A673 (cell line): ENCODE measurements at regions not wholly inside any gene's neighbourhood (a gene's known extent, or its start where the extent isn't known, plus 50 kb on each side); places are given as distances from the start of the nearest gene placed in this dataset.

Experiments used
- BruUV-seq: library from RNA; stranded (reverse); fragments of 400-500 nt; replicated peaks from 2 replicates; lab custom pipeline; 2021; lab: Mats Ljungman, UMichigan
- CTCF ChIA-PET: fragments of 300-600 bp; sonication (Branson Sonifier 250); formaldehyde crosslinking; loops from one replicate; lab custom pipeline; 2022; ENCODE audit warnings: antibody characterized with exemption; lab: Charles Lee
- POLR2A ChIA-PET: fragments of 300-600 bp; sonication (Branson Sonifier 250); formaldehyde crosslinking; loops from one replicate; lab custom pipeline; 2022; ENCODE audit warnings: antibody characterized with exemption; ENCODE audit not compliant: low non-redundant PET; lab: Charles Lee
- DNase-seq: peaks from one replicate; pipeline ENCODE4 v3.0.0-alpha.2; 2015; ENCODE audit warnings: low spot score
- H3K27ac ChIP-seq: fragments of 200-600 bp; sonication (generic); 2 replicates; pipeline ENCODE4 v1.5.1; 2016; ENCODE audit warnings: mixed run types, low read depth, mild to moderate bottlenecking, mixed read lengths, antibody characterized with exemption, low read length; ENCODE audit not compliant: poor library complexity, severe bottlenecking
- H3K27me3 ChIP-seq: fragments of 200-600 bp; sonication (generic); replicated peaks from 2 replicates; pipeline ENCODE4 v1.6.1; 2017; ENCODE audit warnings: mixed run types, low read depth, mild to moderate bottlenecking, mixed read lengths, antibody characterized with exemption, low read length; ENCODE audit not compliant: insufficient read depth, poor library complexity
- H3K36me3 ChIP-seq: fragments of 200-600 bp; sonication (generic); 2 replicates; pipeline ENCODE4 v1.6.1; 2016; ENCODE audit warnings: mixed run types, mild to moderate bottlenecking, mixed read lengths, antibody characterized with exemption, low read length; ENCODE audit not compliant: insufficient read depth, poor library complexity, severe bottlenecking
- H3K4me1 ChIP-seq: fragments of 200-600 bp; sonication (generic); 2 replicates; pipeline ENCODE4 v1.6.1; 2017; ENCODE audit warnings: mixed run types, mild to moderate bottlenecking, mixed read lengths, antibody characterized with exemption, low read length; ENCODE audit not compliant: insufficient read depth, poor library complexity, severe bottlenecking
- H3K4me3 ChIP-seq: fragments of 200-600 bp; sonication (generic); 2 replicates; pipeline ENCODE4 v1.5.1; 2016; ENCODE audit warnings: low read depth, mixed run types, mild to moderate bottlenecking, mixed read lengths, low read length; ENCODE audit not compliant: poor library complexity, severe bottlenecking
- H3K9me3 ChIP-seq: fragments of 200-600 bp; sonication (generic); 2 replicates; pipeline ENCODE4 v1.6.1; 2016; ENCODE audit warnings: mixed run types, low read depth, mild to moderate bottlenecking, mixed read lengths, antibody characterized with exemption, low read length; ENCODE audit not compliant: poor library complexity, severe bottlenecking
- EZH2 ChIP-seq: fragments of 200-600 bp; sonication (generic); IDR thresholded peaks from 2 replicates; pipeline ENCODE4 v1.6.1; 2017; ENCODE audit warnings: borderline replicate concordance, low read depth, mild to moderate bottlenecking, mixed read lengths, antibody characterized with exemption, low read length; ENCODE audit not compliant: poor library complexity, severe bottlenecking
- intact Hi-C: fragments of 100-400 bp; cut with micrococcal nuclease; formaldehyde crosslinking; loops from one replicate; pipeline ENCODE4 v1.10.0; 2022; ENCODE audit not compliant: unreplicated experiment
- TF ChIP-seq, protein P1 (sequence below): fragments of 300-800, 200-600 bp; sonication (generic); conservative IDR thresholded peaks from 2 replicates; pipeline ENCODE4 v1.5.1; 2017; ENCODE audit warnings: low read depth, mild to moderate bottlenecking, antibody characterized with exemption, low read length, moderate library complexity, mixed read lengths

DNA sequence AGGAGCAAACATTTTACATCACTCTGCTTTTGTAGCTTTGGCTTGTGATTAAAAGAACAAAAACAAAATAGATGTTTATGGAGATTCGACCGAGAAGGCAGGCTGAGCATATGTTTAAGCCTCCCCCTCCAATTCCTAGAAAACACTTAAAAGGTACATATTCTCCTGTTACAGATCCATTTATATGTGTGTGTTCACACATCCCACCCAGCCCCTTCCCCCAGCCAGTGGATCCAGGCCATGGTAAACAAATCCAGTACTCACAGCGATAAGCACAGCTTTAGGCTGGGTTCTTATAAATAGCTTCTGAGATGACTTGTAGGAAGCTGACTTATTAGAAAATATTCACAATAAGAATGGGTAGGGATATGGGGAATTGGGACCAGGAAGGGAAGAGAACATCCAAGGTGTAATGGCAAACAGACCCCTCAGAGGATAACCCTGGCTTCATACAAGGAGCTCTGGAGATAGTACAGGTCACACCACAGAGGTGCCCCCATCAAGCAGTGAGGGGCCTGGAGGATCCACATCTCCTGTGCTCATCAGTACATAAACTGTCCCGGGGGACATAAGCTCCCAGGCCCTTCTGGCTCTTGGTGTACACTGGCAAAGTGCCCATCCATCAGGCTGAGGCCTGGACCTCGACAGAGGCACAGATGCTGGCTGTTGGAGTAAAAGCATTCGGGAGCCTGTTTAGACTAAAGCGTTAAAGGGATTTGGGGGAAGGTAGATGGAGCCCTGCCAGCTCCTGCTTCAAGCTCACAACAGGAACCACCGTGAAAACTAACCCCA, 70.0 kb upstream of the UBE2E1 start:
- no peak for TF ChIP-seq EZH2
- TF ChIP-seq, protein P1, sequence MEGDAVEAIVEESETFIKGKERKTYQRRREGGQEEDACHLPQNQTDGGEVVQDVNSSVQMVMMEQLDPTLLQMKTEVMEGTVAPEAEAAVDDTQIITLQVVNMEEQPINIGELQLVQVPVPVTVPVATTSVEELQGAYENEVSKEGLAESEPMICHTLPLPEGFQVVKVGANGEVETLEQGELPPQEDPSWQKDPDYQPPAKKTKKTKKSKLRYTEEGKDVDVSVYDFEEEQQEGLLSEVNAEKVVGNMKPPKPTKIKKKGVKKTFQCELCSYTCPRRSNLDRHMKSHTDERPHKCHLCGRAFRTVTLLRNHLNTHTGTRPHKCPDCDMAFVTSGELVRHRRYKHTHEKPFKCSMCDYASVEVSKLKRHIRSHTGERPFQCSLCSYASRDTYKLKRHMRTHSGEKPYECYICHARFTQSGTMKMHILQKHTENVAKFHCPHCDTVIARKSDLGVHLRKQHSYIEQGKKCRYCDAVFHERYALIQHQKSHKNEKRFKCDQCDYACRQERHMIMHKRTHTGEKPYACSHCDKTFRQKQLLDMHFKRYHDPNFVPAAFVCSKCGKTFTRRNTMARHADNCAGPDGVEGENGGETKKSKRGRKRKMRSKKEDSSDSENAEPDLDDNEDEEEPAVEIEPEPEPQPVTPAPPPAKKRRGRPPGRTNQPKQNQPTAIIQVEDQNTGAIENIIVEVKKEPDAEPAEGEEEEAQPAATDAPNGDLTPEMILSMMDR: no peak
- BruUV-seq: no TSS peak
- peak; percentile 40 for DNase-seq
- intact Hi-C loops: no loop called here
- H3K27ac ChIP-seq: no peak overlapping the region
- H3K4me3 ChIP-seq: no peak overlapping the region
- peaks cover 6% of the 10 kb centered on the region for H3K4me1 ChIP-seq
- POLR2A ChIA-PET: no interaction called here
- CTCF ChIA-PET: interaction anchor here (0.7 kb wide), 1 partner anchor 10 kb away, joined by 3 read pairs; no protein-coding TSS in a partner anchor
- H3K27me3 ChIP-seq: no peaks in the 10 kb centered on the region
- H3K9me3 ChIP-seq: no peaks in the 10 kb centered on the region
- H3K36me3 ChIP-seq: no peaks in the 10 kb centered on the region

DNA sequence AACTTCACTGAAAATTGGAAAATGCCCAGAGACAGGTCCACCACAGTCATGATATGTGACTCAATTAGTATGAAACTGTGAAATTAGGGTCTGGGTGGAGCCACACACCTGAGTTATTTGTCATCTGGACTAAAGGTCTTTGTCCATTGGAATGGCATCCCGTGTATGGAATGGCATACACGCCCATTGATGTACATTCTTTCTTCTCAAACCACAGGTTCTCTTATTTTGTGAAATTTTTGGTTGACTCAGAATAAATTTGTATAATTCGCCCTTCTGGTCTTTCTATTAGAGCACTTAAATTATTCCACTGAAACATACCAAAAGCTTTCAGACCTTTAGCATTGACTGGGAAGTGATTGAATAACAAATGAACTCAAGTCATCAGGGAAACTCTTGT, 66.8 kb upstream of the UBE2E1 start:
- no peak for TF ChIP-seq EZH2
- intact Hi-C loops: no loop called here
- peaks cover 6% of the 10 kb centered on the region for H3K4me1 ChIP-seq
- ChIA-PET CTCF (no interaction called here), POLR2A (no interaction called here)
- no peaks in the 10 kb centered on the region for H3K36me3 ChIP-seq
- DNase-seq: no peak
- no peaks in the 10 kb centered on the region for H3K9me3 ChIP-seq
- no peak overlapping the region for H3K4me3 ChIP-seq
- H3K27me3 ChIP-seq: no peaks in the 10 kb centered on the region
- no peak overlapping the region for H3K27ac ChIP-seq
- no TSS peak for BruUV-seq

DNA sequence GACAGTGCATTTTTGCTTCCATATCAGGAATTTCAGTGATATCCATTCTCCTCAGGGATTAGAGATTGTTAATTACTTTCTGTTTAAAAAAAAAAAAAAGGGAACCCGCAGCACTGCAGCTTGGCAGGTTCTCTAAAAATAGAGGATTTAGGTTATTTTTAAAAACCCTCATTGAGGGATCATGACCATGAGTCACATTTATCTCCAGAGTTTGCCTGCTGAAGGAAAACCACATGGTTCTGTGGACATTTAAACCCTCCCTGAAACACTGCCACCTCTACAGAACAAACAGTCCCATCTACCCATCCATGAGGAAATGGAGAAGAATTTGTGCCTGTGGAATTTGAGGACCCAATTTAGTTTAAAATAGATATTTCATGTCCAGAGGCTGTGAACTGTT, 66.2 kb upstream of the UBE2E1 start:
- Histone ChIP-seq H3K27ac (no peak overlapping the region), H3K4me1 (peaks cover 6% of the 10 kb centered on the region), H3K36me3 (no peaks in the 10 kb centered on the region), H3K9me3 (no peaks in the 10 kb centered on the region), H3K27me3 (no peaks in the 10 kb centered on the region), H3K4me3 (no peak overlapping the region)
- DNase-seq: no peak
- no TSS peak for BruUV-seq
- ChIA-PET CTCF (no interaction called here), POLR2A (no interaction called here)
- intact Hi-C loops: no loop called here
- TF ChIP-seq, protein P1: no peak
- no peak for TF ChIP-seq EZH2
